ENCODE measurements at regions not wholly inside any gene's neighbourhood (a gene's known extent, or its start where the extent isn't known, plus 50 kb on each side); places are given as distances from the start of the nearest gene placed in this dataset.

DNA sequence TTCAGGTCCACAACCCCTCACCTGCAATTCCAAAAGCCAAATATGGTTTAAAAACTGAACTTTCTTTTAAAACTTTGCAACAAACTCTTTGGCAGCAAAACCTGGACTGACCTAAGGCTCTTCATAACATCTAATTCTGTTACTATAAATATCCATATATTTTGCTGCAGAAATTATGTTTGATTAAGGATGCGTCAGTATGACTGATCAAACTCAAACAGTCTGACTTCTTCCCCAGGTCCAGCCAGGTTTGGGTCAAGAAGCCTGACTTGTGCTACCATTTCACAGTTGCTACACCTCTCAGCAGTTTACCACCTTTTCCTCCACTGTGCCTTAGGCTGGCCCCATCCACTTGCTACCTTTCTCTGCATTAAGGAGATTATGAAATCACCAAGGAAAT is 127.0 kb upstream of the DUSP22 start:
- TF ChIP-seq MXI1 (IDR thresholded peaks at IDR 0.05; ENCODE audit: low read depth, low read length): no peak
- no peak for TF ChIP-seq NBN (IDR thresholded peaks at IDR 0.05)
- TF ChIP-seq, protein P1, sequence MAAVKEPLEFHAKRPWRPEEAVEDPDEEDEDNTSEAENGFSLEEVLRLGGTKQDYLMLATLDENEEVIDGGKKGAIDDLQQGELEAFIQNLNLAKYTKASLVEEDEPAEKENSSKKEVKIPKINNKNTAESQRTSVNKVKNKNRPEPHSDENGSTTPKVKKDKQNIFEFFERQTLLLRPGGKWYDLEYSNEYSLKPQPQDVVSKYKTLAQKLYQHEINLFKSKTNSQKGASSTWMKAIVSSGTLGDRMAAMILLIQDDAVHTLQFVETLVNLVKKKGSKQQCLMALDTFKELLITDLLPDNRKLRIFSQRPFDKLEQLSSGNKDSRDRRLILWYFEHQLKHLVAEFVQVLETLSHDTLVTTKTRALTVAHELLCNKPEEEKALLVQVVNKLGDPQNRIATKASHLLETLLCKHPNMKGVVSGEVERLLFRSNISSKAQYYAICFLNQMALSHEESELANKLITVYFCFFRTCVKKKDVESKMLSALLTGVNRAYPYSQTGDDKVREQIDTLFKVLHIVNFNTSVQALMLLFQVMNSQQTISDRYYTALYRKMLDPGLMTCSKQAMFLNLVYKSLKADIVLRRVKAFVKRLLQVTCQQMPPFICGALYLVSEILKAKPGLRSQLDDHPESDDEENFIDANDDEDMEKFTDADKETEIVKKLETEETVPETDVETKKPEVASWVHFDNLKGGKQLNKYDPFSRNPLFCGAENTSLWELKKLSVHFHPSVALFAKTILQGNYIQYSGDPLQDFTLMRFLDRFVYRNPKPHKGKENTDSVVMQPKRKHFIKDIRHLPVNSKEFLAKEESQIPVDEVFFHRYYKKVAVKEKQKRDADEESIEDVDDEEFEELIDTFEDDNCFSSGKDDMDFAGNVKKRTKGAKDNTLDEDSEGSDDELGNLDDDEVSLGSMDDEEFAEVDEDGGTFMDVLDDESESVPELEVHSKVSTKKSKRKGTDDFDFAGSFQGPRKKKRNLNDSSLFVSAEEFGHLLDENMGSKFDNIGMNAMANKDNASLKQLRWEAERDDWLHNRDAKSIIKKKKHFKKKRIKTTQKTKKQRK (IDR thresholded peaks at IDR 0.05; ENCODE audit: low read depth, low read length): no peak
- TF ChIP-seq NR2C2 (IDR thresholded peaks at IDR 0.05; ENCODE audit: borderline replicate concordance, control insufficient read depth, insufficient read length, low read depth): no peak
- no peak for TF ChIP-seq SMC3 (IDR thresholded peaks at IDR 0.05; ENCODE audit: borderline replicate concordance, low read length)
- TF ChIP-seq SPI1 (IDR thresholded peaks at IDR 0.05; ENCODE audit: borderline replicate concordance, insufficient read depth, low read depth, low read length): no peak
- TF ChIP-seq, protein P2, sequence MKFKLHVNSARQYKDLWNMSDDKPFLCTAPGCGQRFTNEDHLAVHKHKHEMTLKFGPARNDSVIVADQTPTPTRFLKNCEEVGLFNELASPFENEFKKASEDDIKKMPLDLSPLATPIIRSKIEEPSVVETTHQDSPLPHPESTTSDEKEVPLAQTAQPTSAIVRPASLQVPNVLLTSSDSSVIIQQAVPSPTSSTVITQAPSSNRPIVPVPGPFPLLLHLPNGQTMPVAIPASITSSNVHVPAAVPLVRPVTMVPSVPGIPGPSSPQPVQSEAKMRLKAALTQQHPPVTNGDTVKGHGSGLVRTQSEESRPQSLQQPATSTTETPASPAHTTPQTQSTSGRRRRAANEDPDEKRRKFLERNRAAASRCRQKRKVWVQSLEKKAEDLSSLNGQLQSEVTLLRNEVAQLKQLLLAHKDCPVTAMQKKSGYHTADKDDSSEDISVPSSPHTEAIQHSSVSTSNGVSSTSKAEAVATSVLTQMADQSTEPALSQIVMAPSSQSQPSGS (IDR thresholded peaks at IDR 0.05; ENCODE audit: low read length): no peak
- TF ChIP-seq EZH2 (IDR thresholded peaks at IDR 0.05; ENCODE audit: borderline replicate concordance, control insufficient read depth, low read depth, low read length): no peak
- TF ChIP-seq ZNF274 (IDR thresholded peaks at IDR 0.05; ENCODE audit: insufficient read depth, insufficient read length): no peak
- TF ChIP-seq CTCF (IDR thresholded peaks at IDR 0.05 in 2 of 3, conservative IDR thresholded peaks at IDR 0.05 in 1 of 3; ENCODE audit: control insufficient read depth in 2 of 3, extremely low read depth in 1 of 3, insufficient read depth in 1 of 3, low read depth in 3 of 3, low read length in 3 of 3): no peak
- TF ChIP-seq ESRRA (IDR thresholded peaks at IDR 0.05; ENCODE audit: low read length): no peak
- TF ChIP-seq TAF1 (IDR thresholded peaks at IDR 0.05; ENCODE audit: borderline replicate concordance, low read depth, low read length): no peak
